Transverse colon (tissue), 4 donors: ENCODE measurements at regions not wholly inside any gene's neighbourhood (a gene's known extent, or its start where the extent isn't known, plus 50 kb on each side); places are given as distances from the start of the nearest gene placed in this dataset.
"Not testable (repeated sequence)": the region's sequence is repeated elsewhere in the genome, so short reads cannot be mapped to it uniquely, and the experiment has no call there.

Experiments
- DNase-seq: peaks from one replicate; pipeline ENCODE4 v3.0.0-alpha.2; 2019
- H3K27ac ChIP-seq, 4 donors: fragments of 200-600 bp; sonication (generic); 2 replicates each; pipeline ENCODE4 v1.5.1; 2016 to 2018; ENCODE audit warnings: inconsistent platforms in 4 of 4
- H3K27me3 ChIP-seq: fragments of 200-600 bp; sonication (generic); 2 replicates; pipeline ENCODE4 v1.5.1; 2017; ENCODE audit warnings: inconsistent platforms
- H3K36me3 ChIP-seq, 4 donors: fragments of 200-600 bp; sonication (generic); 2 replicates each; pipeline ENCODE4 v1.5.1; 2017 to 2019; ENCODE audit warnings: inconsistent platforms in 4 of 4
- H3K4me1 ChIP-seq, 4 donors: fragments of 200-600 bp; sonication (generic); 2 replicates each; pipeline ENCODE4 v1.5.1; 2017 to 2020; ENCODE audit warnings: inconsistent platforms in 4 of 4
- H3K4me3 ChIP-seq, 4 donors: fragments of 200-600 bp; sonication (generic); 1 replicate in 1 of 4; 2 replicates in 3 of 4; pipeline versions ENCODE4 v1.5.1 to v1.6.1; 2017 to 2019; ENCODE audit warnings: inconsistent platforms in 4 of 4
- H3K9me3 ChIP-seq, 2 donors: fragments of 200-600 bp; sonication (generic); 2 replicates each; pipeline ENCODE4 v1.5.1; 2017 to 2019; ENCODE audit warnings: inconsistent platforms in 2 of 2
- WGBS, 2 donors: methylation state at CpG; one replicate each; pipeline ENCODE4 v1.1.5; 2018; ENCODE audit warnings: low coverage in 1 of 2; 5-methylcytosine and 5-hydroxymethylcytosine counted together
- in situ Hi-C, 4 donors: fragments of 200-750 bp; cut with MboI; loops; one replicate each; pipeline versions ENCODE4 v1.15.0 to v1.15.1; 2017; ENCODE audit warnings: low sequenced_read_pairs in 3 of 4, low pct_ligation_motif_present in 1 of 4, low pct_unique_long_range_greater_than_20kb in 1 of 4
- intact Hi-C: fragments of 100-400 bp; cut with DNase I; formaldehyde crosslinking; loops from one replicate; pipeline ENCODE4 v1.15.1; 2023; ENCODE audit warnings: low total_unique reads

GRCh38 chr6:57708061-57708460, 390.6 kb downstream of the PRIM2 start:
- H3K27me3 ChIP-seq, intact Hi-C loops, H3K36me3 ChIP-seq, H3K4me3 ChIP-seq, H3K4me1 ChIP-seq, H3K27ac ChIP-seq, DNase-seq, H3K9me3 ChIP-seq, in situ Hi-C loops: not testable (repeated sequence)

- H3K27me3 ChIP-seq, DNase-seq, in situ Hi-C loops, H3K4me1 ChIP-seq, H3K36me3 ChIP-seq, H3K27ac ChIP-seq, H3K9me3 ChIP-seq, H3K4me3 ChIP-seq, intact Hi-C loops: not testable (repeated sequence)
- WGBS, 2 donors = 27 to 47% methylated on average over 2 of the region's 2 CpGs
Measured at GRCh38 chr6:57722546-57722945, 405.1 kb downstream of the PRIM2 start.

- DNase-seq, H3K4me1 ChIP-seq, H3K36me3 ChIP-seq, intact Hi-C loops, in situ Hi-C loops, H3K27me3 ChIP-seq, H3K27ac ChIP-seq, H3K4me3 ChIP-seq, H3K9me3 ChIP-seq: not testable (repeated sequence)
- 75 to 91% methylated on average over 6 to 10 of the region's 10 CpGs for WGBS, 2 donors
Measured at GRCh38 chr6:57723815-57724401, 406.5 kb downstream of the PRIM2 start.

- in situ Hi-C loops, H3K9me3 ChIP-seq, DNase-seq, H3K4me3 ChIP-seq, H3K27me3 ChIP-seq, H3K36me3 ChIP-seq, intact Hi-C loops, H3K4me1 ChIP-seq, H3K27ac ChIP-seq: not testable (repeated sequence)
- WGBS, 2 donors = 76 to 100% methylated on average over 1 to 2 of the region's 2 CpGs
Measured at GRCh38 chr6:57729407-57729806, 412.0 kb downstream of the PRIM2 start.

- H3K9me3 ChIP-seq, H3K4me3 ChIP-seq, intact Hi-C loops, in situ Hi-C loops, H3K27ac ChIP-seq, DNase-seq, H3K36me3 ChIP-seq, H3K27me3 ChIP-seq, H3K4me1 ChIP-seq: not testable (repeated sequence)
- 50 to 59% methylated on average over 4 of the region's 4 CpGs for WGBS, 2 donors
Measured at GRCh38 chr6:57730726-57731125, 413.3 kb downstream of the PRIM2 start.

- H3K9me3 ChIP-seq, H3K27me3 ChIP-seq, intact Hi-C loops, in situ Hi-C loops, H3K4me1 ChIP-seq, H3K4me3 ChIP-seq, DNase-seq, H3K36me3 ChIP-seq, H3K27ac ChIP-seq: not testable (repeated sequence)
- WGBS, 2 donors = 80 to 87% methylated on average over 1 to 4 of the region's 5 CpGs
Measured at GRCh38 chr6:57747716-57748115, 430.3 kb downstream of the PRIM2 start.

GRCh38 chr6:57759850-57760249, 442.4 kb downstream of the PRIM2 start:
- DNase-seq, H3K4me1 ChIP-seq, intact Hi-C loops, H3K4me3 ChIP-seq, H3K36me3 ChIP-seq, H3K9me3 ChIP-seq, H3K27ac ChIP-seq, H3K27me3 ChIP-seq, in situ Hi-C loops: not testable (repeated sequence)
- 82 to 88% methylated on average over 1 of the region's 1 CpG for WGBS, 2 donors

- H3K9me3 ChIP-seq, in situ Hi-C loops, H3K36me3 ChIP-seq, DNase-seq, H3K27ac ChIP-seq, H3K4me3 ChIP-seq, H3K4me1 ChIP-seq, intact Hi-C loops: not testable (repeated sequence)
- H3K27me3 ChIP-seq = peaks cover 33% of the 10 kb centered on the region
- 17 to 32% methylated on average over 2 to 19 of the region's 25 CpGs for WGBS, 2 donors
Measured at GRCh38 chr6:57792720-57793397, 475.4 kb downstream of the PRIM2 start.

- DNase-seq, H3K27ac ChIP-seq, in situ Hi-C loops, H3K9me3 ChIP-seq, H3K4me3 ChIP-seq, intact Hi-C loops, H3K4me1 ChIP-seq, H3K36me3 ChIP-seq: not testable (repeated sequence)
- WGBS, 2 donors = 10 to 18% methylated on average over 9 of the region's 9 CpGs
- H3K27me3 ChIP-seq = peaks cover 33% of the 10 kb centered on the region
Measured at GRCh38 chr6:57793398-57793762, 475.9 kb downstream of the PRIM2 start.

- H3K4me1 ChIP-seq, intact Hi-C loops, H3K36me3 ChIP-seq, in situ Hi-C loops, H3K9me3 ChIP-seq, H3K27ac ChIP-seq, DNase-seq: not testable (repeated sequence)
- 18 to 23% methylated on average over 28 to 38 of the region's 38 CpGs for WGBS, 2 donors
- peak overlapping the region in 1 of 4 donors; percentile 7 for H3K4me3 ChIP-seq
- peaks cover 38% of the 10 kb centered on the region for H3K27me3 ChIP-seq
Measured at GRCh38 chr6:57799703-57800479, 482.5 kb downstream of the PRIM2 start.

GRCh38 chr6:57808581-57808980, 491.2 kb downstream of the PRIM2 start:
- H3K36me3 ChIP-seq, H3K4me3 ChIP-seq, DNase-seq, H3K4me1 ChIP-seq, in situ Hi-C loops, intact Hi-C loops, H3K27ac ChIP-seq, H3K9me3 ChIP-seq: not testable (repeated sequence)
- 36% methylated on average over 21 of the region's 21 CpGs; no CpG with 5 or more reads in 1 of the 2 donors for WGBS, 2 donors
- peaks cover 49% of the 10 kb centered on the region for H3K27me3 ChIP-seq
